OCI-LY1 (cell line): ENCODE measurements at regions not wholly inside any gene's neighbourhood (a gene's known extent, or its start where the extent isn't known, plus 50 kb on each side); places are given as distances from the start of the nearest gene placed in this dataset.

ENCODE experiments used
- H2AFZ ChIP-seq: fragments of 200-600 bp; sonication (generic), shearing (Covaris generic); 2 replicates; pipeline ENCODE4 v1.6.0; 2014; ENCODE audit warnings: antibody characterized with exemption, mild to moderate bottlenecking, low read length
- H3F3A ChIP-seq: fragments of 200-600 bp; sonication (generic), shearing (Covaris generic); 2 replicates; pipeline ENCODE4 v1.6.0; 2014; ENCODE audit warnings: mild to moderate bottlenecking, antibody characterized with exemption, low read length, moderate library complexity; ENCODE audit not compliant: insufficient read depth
- H3K27ac ChIP-seq: fragments of 200-600 bp; sonication (generic); 2 replicates; pipeline ENCODE4 v1.5.1; 2014; ENCODE audit warnings: low read length, mixed run types, mild to moderate bottlenecking, low read depth; ENCODE audit not compliant: poor library complexity, severe bottlenecking
- H3K27me3 ChIP-seq: fragments of 200-600 bp; sonication (generic); 2 replicates; pipeline ENCODE4 v1.6.0; 2014; ENCODE audit warnings: antibody characterized with exemption, mild to moderate bottlenecking, low read length, moderate library complexity; ENCODE audit not compliant: insufficient read depth
- H3K36me3 ChIP-seq: fragments of 200-600 bp; sonication (generic); 2 replicates; pipeline ENCODE4 v1.6.1; 2014; ENCODE audit warnings: mild to moderate bottlenecking, antibody characterized with exemption, low read length, moderate library complexity, mixed read lengths; ENCODE audit not compliant: insufficient read depth
- H3K4me1 ChIP-seq: fragments of 200-600 bp; sonication (generic); 2 replicates; pipeline ENCODE4 v1.5.1; 2014; ENCODE audit warnings: mild to moderate bottlenecking, low read length, moderate library complexity; ENCODE audit not compliant: insufficient read depth, severe bottlenecking
- H3K4me2 ChIP-seq: fragments of 200-600 bp; sonication (generic), shearing (Covaris generic); 2 replicates; pipeline ENCODE4 v1.6.1; 2014; ENCODE audit warnings: low read length
- H3K4me3 ChIP-seq: fragments of 200-600 bp; sonication (generic); 2 replicates; pipeline ENCODE4 v1.5.1; 2014; ENCODE audit warnings: low read length, low read depth, mild to moderate bottlenecking, mixed read lengths; ENCODE audit not compliant: poor library complexity, severe bottlenecking
- H3K79me2 ChIP-seq: fragments of 200-600 bp; shearing (Covaris generic); 2 replicates; pipeline ENCODE4 v1.6.1; 2016; ENCODE audit warnings: mixed run types, low read length, mixed read lengths; ENCODE audit not compliant: insufficient read depth
- H3K9ac ChIP-seq: fragments of 200-600 bp; sonication (generic), shearing (Covaris generic); 2 replicates; pipeline ENCODE4 v1.6.1; 2014; ENCODE audit warnings: mild to moderate bottlenecking, low read length, mixed read lengths
- H3K9me2 ChIP-seq: fragments of 200-600 bp; sonication (generic), shearing (Covaris generic); 2 replicates; pipeline ENCODE4 v1.6.1; 2014; ENCODE audit warnings: low read depth, mild to moderate bottlenecking, low read length, mixed read lengths
- H3K9me3 ChIP-seq: fragments of 200-600 bp; shearing (Covaris generic); 2 replicates; pipeline ENCODE4 v1.6.1; 2014; ENCODE audit warnings: low read length, mixed read lengths
- H4K20me1 ChIP-seq: fragments of 200-600 bp; sonication (generic), shearing (Covaris generic); 2 replicates; pipeline ENCODE4 v1.6.0; 2016; ENCODE audit warnings: mild to moderate bottlenecking, low read length; ENCODE audit not compliant: insufficient read depth
- EZH2 ChIP-seq: fragments of 200-600 bp; sonication (generic), shearing (Covaris generic); IDR thresholded peaks from 2 replicates; pipeline ENCODE4 v1.8.0; 2017; ENCODE audit warnings: borderline replicate concordance, mixed run types, mild to moderate bottlenecking, antibody characterized with exemption, low read length, moderate library complexity, mixed read lengths
- TF ChIP-seq, protein P1 (sequence below): fragments of 200-600 bp; sonication (generic), shearing (Covaris generic); IDR thresholded peaks from 2 replicates; pipeline ENCODE4 v1.5.1; 2017; ENCODE audit warnings: mild to moderate bottlenecking, antibody characterized with exemption, low read length, moderate library complexity, mixed read lengths

DNA sequence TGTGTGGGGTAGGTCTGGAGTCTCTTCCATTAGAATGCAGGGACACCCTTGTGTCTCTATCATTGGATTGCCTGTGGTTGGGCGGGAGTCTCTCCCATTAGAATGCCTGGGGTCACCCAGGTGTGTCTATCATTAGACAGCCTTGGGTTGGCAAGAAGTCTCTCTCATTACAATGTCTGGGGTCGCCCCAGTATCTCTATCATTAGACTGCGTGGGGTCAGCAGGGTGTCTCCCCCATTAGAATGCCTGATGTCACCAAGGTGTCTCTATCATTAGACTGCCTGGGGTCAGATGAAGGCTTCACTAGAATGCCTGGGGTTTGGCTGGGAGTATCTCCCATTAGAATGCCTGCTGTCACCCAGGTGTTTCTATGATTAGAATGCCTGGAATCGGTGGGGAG lies 1539.0 kb downstream of the UQCRFS1 start:
- Histone ChIP-seq H3K4me3 (no peak overlapping the region), H3K27me3 (no peaks in the 10 kb centered on the region), H3K9me3 (no peaks in the 10 kb centered on the region), H3K27ac (no peak overlapping the region), H2AFZ (no peak overlapping the region), H3F3A (no peaks in the 10 kb centered on the region), H3K9ac (no peak overlapping the region), H4K20me1 (no peaks in the 10 kb centered on the region), H3K36me3 (no peaks in the 10 kb centered on the region), H3K9me2 (no peaks in the 10 kb centered on the region), H3K4me1 (no peaks in the 10 kb centered on the region), H3K4me2 (no peak overlapping the region), H3K79me2 (no peaks in the 10 kb centered on the region)
- TF ChIP-seq, protein P1, sequence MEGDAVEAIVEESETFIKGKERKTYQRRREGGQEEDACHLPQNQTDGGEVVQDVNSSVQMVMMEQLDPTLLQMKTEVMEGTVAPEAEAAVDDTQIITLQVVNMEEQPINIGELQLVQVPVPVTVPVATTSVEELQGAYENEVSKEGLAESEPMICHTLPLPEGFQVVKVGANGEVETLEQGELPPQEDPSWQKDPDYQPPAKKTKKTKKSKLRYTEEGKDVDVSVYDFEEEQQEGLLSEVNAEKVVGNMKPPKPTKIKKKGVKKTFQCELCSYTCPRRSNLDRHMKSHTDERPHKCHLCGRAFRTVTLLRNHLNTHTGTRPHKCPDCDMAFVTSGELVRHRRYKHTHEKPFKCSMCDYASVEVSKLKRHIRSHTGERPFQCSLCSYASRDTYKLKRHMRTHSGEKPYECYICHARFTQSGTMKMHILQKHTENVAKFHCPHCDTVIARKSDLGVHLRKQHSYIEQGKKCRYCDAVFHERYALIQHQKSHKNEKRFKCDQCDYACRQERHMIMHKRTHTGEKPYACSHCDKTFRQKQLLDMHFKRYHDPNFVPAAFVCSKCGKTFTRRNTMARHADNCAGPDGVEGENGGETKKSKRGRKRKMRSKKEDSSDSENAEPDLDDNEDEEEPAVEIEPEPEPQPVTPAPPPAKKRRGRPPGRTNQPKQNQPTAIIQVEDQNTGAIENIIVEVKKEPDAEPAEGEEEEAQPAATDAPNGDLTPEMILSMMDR, result no peak
- no peak for TF ChIP-seq EZH2

DNA sequence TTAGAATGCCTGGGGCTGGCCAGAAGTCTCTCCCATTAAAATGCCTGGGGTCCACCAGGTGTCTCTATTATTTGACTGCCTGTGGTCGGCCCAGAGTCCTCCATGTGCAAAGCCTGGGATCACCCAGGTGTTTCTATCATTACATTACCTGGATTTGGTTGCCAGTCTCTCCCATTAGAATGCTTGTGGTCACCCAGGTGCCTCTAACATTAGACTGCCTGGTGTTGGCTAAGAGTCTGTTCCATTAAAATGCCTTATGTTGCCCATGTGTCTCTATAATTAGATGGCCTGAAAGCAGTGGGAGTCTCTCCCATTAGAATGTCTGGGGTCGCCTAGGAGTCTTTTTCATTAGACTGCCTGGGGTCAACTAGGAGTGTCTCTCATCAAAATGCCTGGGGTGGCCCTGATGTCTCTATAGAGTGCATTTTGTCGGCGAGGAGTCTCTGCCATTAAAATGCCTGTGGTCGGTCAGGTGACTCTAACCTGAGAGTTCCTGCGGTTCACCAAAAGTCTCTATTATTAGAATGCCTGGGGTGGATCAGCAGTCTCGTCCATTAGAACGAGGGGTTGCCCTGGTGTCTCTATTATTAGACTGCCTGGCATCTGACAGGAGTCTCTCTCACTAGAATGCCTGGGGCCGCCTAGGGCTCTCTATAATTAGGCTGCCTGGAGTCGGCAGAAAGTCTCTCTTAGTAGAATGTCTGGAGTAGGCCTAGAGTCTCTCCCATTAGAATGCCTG lies 1540.5 kb downstream of the UQCRFS1 start:
- Histone ChIP-seq H3K4me2 (no peak overlapping the region), H3K9ac (no peak overlapping the region), H3K9me3 (no peaks in the 10 kb centered on the region), H3K27ac (no peak overlapping the region), H4K20me1 (no peaks in the 10 kb centered on the region), H3K36me3 (no peaks in the 10 kb centered on the region), H3K27me3 (no peaks in the 10 kb centered on the region), H3F3A (no peaks in the 10 kb centered on the region), H3K79me2 (no peaks in the 10 kb centered on the region), H3K4me3 (no peak overlapping the region), H2AFZ (no peak overlapping the region), H3K4me1 (no peaks in the 10 kb centered on the region), H3K9me2 (no peaks in the 10 kb centered on the region)
- TF ChIP-seq, protein P1, result no peak
- no peak for TF ChIP-seq EZH2

DNA sequence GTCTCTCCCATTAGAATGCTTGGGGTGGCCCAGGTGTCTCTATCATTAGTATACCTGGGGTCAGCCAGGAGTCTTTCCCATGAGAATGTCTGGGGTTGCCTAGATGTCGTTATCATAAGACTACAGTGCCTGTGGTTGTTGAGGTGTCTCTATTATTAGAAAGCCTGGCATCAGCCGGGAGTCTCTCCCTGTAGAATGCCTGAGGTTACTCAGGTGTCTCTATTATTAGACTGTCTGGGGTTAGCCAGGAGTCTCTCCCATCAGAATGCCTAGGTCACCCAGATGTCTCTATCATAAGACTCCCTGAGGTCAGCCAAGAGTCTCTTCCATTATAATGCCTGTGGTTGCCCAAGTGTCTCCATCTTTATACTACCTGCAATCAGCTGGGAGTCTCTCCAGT lies 1541.1 kb downstream of the UQCRFS1 start:
- Histone ChIP-seq H3K27me3 (no peaks in the 10 kb centered on the region), H2AFZ (no peak overlapping the region), H3K36me3 (no peaks in the 10 kb centered on the region), H3K9me2 (no peaks in the 10 kb centered on the region), H3K4me1 (no peaks in the 10 kb centered on the region), H3F3A (no peaks in the 10 kb centered on the region), H3K4me3 (no peak overlapping the region), H3K9me3 (no peaks in the 10 kb centered on the region), H3K27ac (no peak overlapping the region), H3K9ac (no peak overlapping the region), H4K20me1 (no peaks in the 10 kb centered on the region), H3K4me2 (no peak overlapping the region), H3K79me2 (no peaks in the 10 kb centered on the region)
- TF ChIP-seq, protein P1, result no peak
- TF ChIP-seq EZH2, result no peak
